Stimulated activated effector memory CD8-positive, alpha-beta T cell treated with anti-CD3 and anti-CD28 coated beads, Interleukin-12 subunit alpha, Interleukin-12 subunit beta, amount 100 ng/mL, for 72 hours (primary cell): ENCODE measurements at regions not wholly inside any gene's neighbourhood (a gene's known extent, or its start where the extent isn't known, plus 50 kb on each side); places are given as distances from the start of the nearest gene placed in this dataset.

Source experiments
- ATAC-seq: fragments of 150-1000 bp; cut with Tn5 transposase; 2 replicates; pipeline ENCODE4 v1.10.0; 2021
- DNase-seq, 2 donors: peaks; one replicate each; pipeline ENCODE4 v3.0.0; 2021 to 2022; ENCODE audit warnings: low spot score in 2 of 2
- H3K27ac Mint-ChIP-seq: one replicate; pipeline ENCODE4 v1.8.0; 2022; ENCODE audit warnings: mild to moderate bottlenecking, mixed read lengths
- H3K36me3 Mint-ChIP-seq: one replicate; pipeline ENCODE4 v1.8.0; 2022; ENCODE audit warnings: mild to moderate bottlenecking, mixed read lengths
- H3K4me1 Mint-ChIP-seq: one replicate; pipeline ENCODE4 v1.8.0; 2022; ENCODE audit warnings: mixed read lengths
- H3K4me3 Mint-ChIP-seq: one replicate; pipeline ENCODE4 v1.8.0; 2022; ENCODE audit warnings: mild to moderate bottlenecking, mixed read lengths
- H3K9me3 Mint-ChIP-seq: one replicate; pipeline ENCODE4 v1.8.0; 2022; ENCODE audit warnings: mixed read lengths

GRCh38 chr18:25805323-25805722, 285.1 kb downstream of the SS18 start:
- Mint-ChIP-seq H3K4me1 (no peaks in the 10 kb centered on the region), H3K27ac (no peak overlapping the region), H3K9me3 (peaks cover 2% of the 10 kb centered on the region), H3K4me3 (no peak overlapping the region), H3K36me3 (no peaks in the 10 kb centered on the region)
- ATAC-seq = no peak
- no peak for DNase-seq

- Mint-ChIP-seq H3K36me3 (no peaks in the 10 kb centered on the region), H3K27ac (no peak overlapping the region), H3K9me3 (peaks cover 2% of the 10 kb centered on the region), H3K4me1 (no peaks in the 10 kb centered on the region), H3K4me3 (no peak overlapping the region)
- DNase-seq = no peak
- ATAC-seq = no peak
Observed at GRCh38 chr18:25799231-25799630, 291.2 kb downstream of the SS18 start.

- Mint-ChIP-seq H3K27ac (no peak overlapping the region), H3K36me3 (no peaks in the 10 kb centered on the region), H3K4me3 (no peak overlapping the region), H3K4me1 (no peaks in the 10 kb centered on the region), H3K9me3 (peaks cover 3% of the 10 kb centered on the region)
- no peak for ATAC-seq
- no peak for DNase-seq
Observed at GRCh38 chr18:25798046-25798445, 292.4 kb downstream of the SS18 start.

- no peak for ATAC-seq
- H3K4me1 Mint-ChIP-seq = no peaks in the 10 kb centered on the region
- H3K4me3 Mint-ChIP-seq = no peak overlapping the region
- no peak for DNase-seq
- no peaks in the 10 kb centered on the region for H3K36me3 Mint-ChIP-seq
- H3K27ac Mint-ChIP-seq = no peak overlapping the region
- H3K9me3 Mint-ChIP-seq = peaks cover 4% of the 10 kb centered on the region
Observed at GRCh38 chr18:25795213-25795612, 295.2 kb downstream of the SS18 start.

GRCh38 chr18:25787276-25787675, 303.1 kb downstream of the SS18 start:
- Mint-ChIP-seq H3K36me3 (no peaks in the 10 kb centered on the region), H3K4me1 (no peaks in the 10 kb centered on the region), H3K4me3 (no peak overlapping the region), H3K27ac (no peak overlapping the region), H3K9me3 (peaks cover 4% of the 10 kb centered on the region)
- DNase-seq (no peak), ATAC-seq (no peak)

GRCh38 chr18:25786758-25787157, 303.7 kb downstream of the SS18 start:
- H3K36me3 Mint-ChIP-seq = no peaks in the 10 kb centered on the region
- H3K4me1 Mint-ChIP-seq = no peaks in the 10 kb centered on the region
- peaks cover 4% of the 10 kb centered on the region for H3K9me3 Mint-ChIP-seq
- no peak overlapping the region for H3K27ac Mint-ChIP-seq
- H3K4me3 Mint-ChIP-seq = no peak overlapping the region
- DNase-seq (no peak), ATAC-seq (no peak)

- no peak for ATAC-seq
- no peaks in the 10 kb centered on the region for H3K36me3 Mint-ChIP-seq
Observed at GRCh38 chr18:25780105-25780504, 310.3 kb downstream of the SS18 start.

GRCh38 chr18:25771796-25772195, 318.6 kb downstream of the SS18 start:
- Mint-ChIP-seq H3K27ac (no peak overlapping the region), H3K36me3 (no peaks in the 10 kb centered on the region), H3K4me1 (no peaks in the 10 kb centered on the region), H3K9me3 (no peaks in the 10 kb centered on the region), H3K4me3 (no peak overlapping the region)
- DNase-seq (no peak), ATAC-seq (no peak)

More at GRCh38 chr18:25780105-25780504, 310.3 kb downstream of the SS18 start:
- Mint-ChIP-seq H3K4me3 (no peak overlapping the region), H3K4me1 (no peaks in the 10 kb centered on the region), H3K9me3 (no peaks in the 10 kb centered on the region), H3K27ac (no peak overlapping the region)
- DNase-seq = no peak

GRCh38 chr18:25764777-25765176, 325.6 kb downstream of the SS18 start:
- Mint-ChIP-seq H3K36me3 (no peaks in the 10 kb centered on the region), H3K4me3 (no peak overlapping the region), H3K9me3 (no peaks in the 10 kb centered on the region), H3K4me1 (no peaks in the 10 kb centered on the region), H3K27ac (no peak overlapping the region)
- ATAC-seq = no peak
- DNase-seq = no peak

- Mint-ChIP-seq H3K4me3 (no peak overlapping the region), H3K4me1 (no peaks in the 10 kb centered on the region), H3K9me3 (no peaks in the 10 kb centered on the region), H3K36me3 (no peaks in the 10 kb centered on the region), H3K27ac (no peak overlapping the region)
- ATAC-seq = no peak
- no peak for DNase-seq
Observed at GRCh38 chr18:25759111-25759510, 331.3 kb downstream of the SS18 start.

GRCh38 chr18:25743646-25744151, 346.7 kb downstream of the SS18 start:
- DNase-seq (no peak), ATAC-seq (no peak)
- peaks cover 10% of the 10 kb centered on the region for H3K9me3 Mint-ChIP-seq
- H3K4me3 Mint-ChIP-seq = no peak overlapping the region
- H3K27ac Mint-ChIP-seq = no peak overlapping the region
- no peaks in the 10 kb centered on the region for H3K4me1 Mint-ChIP-seq
- no peaks in the 10 kb centered on the region for H3K36me3 Mint-ChIP-seq

GRCh38 chr18:25739376-25739775, 351.0 kb downstream of the SS18 start:
- peaks cover 4% of the 10 kb centered on the region for H3K9me3 Mint-ChIP-seq
- no peaks in the 10 kb centered on the region for H3K4me1 Mint-ChIP-seq
- H3K27ac Mint-ChIP-seq = no peak overlapping the region

GRCh38 chr18:25737710-25738311, 352.6 kb downstream of the SS18 start:
- Mint-ChIP-seq H3K27ac (no peak overlapping the region), H3K9me3 (peaks cover 4% of the 10 kb centered on the region)
- ATAC-seq = peak; percentile 8

More at GRCh38 chr18:25739376-25739775, 351.0 kb downstream of the SS18 start:
- no peaks in the 10 kb centered on the region for H3K36me3 Mint-ChIP-seq
- DNase-seq = no peak
- no peak overlapping the region for H3K4me3 Mint-ChIP-seq
- ATAC-seq = no peak

GRCh38 chr18:25736516-25736915, 353.9 kb downstream of the SS18 start:
- Mint-ChIP-seq H3K4me3 (no peak overlapping the region), H3K4me1 (no peaks in the 10 kb centered on the region), H3K9me3 (peaks cover 5% of the 10 kb centered on the region), H3K27ac (no peak overlapping the region), H3K36me3 (no peaks in the 10 kb centered on the region)
- ATAC-seq = no peak
- no peak for DNase-seq

More at GRCh38 chr18:25737710-25738311, 352.6 kb downstream of the SS18 start:
- no peak for DNase-seq
- no peaks in the 10 kb centered on the region for H3K4me1 Mint-ChIP-seq
- no peaks in the 10 kb centered on the region for H3K36me3 Mint-ChIP-seq
- H3K4me3 Mint-ChIP-seq = no peak overlapping the region

- no peak for ATAC-seq
- DNase-seq = no peak
Observed at GRCh38 chr18:25735459-25735858, 355.0 kb downstream of the SS18 start.

GRCh38 chr18:25734336-25734735, 356.1 kb downstream of the SS18 start:
- Mint-ChIP-seq H3K4me3 (no peak overlapping the region), H3K4me1 (no peaks in the 10 kb centered on the region), H3K36me3 (no peaks in the 10 kb centered on the region), H3K9me3 (peaks cover 9% of the 10 kb centered on the region), H3K27ac (no peak overlapping the region)
- no peak for ATAC-seq
- no peak for DNase-seq

More at GRCh38 chr18:25735459-25735858, 355.0 kb downstream of the SS18 start:
- Mint-ChIP-seq H3K9me3 (peaks cover 9% of the 10 kb centered on the region), H3K27ac (no peak overlapping the region), H3K4me1 (no peaks in the 10 kb centered on the region), H3K36me3 (no peaks in the 10 kb centered on the region), H3K4me3 (no peak overlapping the region)
